IMR-90 (cell line): ENCODE measurements at regions not wholly inside any gene's neighbourhood (a gene's known extent, or its start where the extent isn't known, plus 50 kb on each side); places are given as distances from the start of the nearest gene placed in this dataset.

Experiments used
- ATAC-seq: fragments of 200-7000 bp; cut with Tn5 transposase; 2 replicates; pipeline ENCODE4 v1.9.1; 2020; ENCODE audit warnings: low read depth, mild to moderate bottlenecking, moderate library complexity
- BruUV-seq: library from RNA; stranded (reverse); fragments of 400-500 nt; replicated peaks from 2 replicates; lab custom pipeline; 2021; lab: Mats Ljungman, UMichigan
- CTCF ChIA-PET: fragments of 300-600 bp; formaldehyde crosslinking; extraction: SDS; loops from one replicate; lab custom pipeline; 2021; ENCODE audit warnings: antibody characterized with exemption; lab: Yijun Ruan, JAX
- POLR2A ChIA-PET: fragments of 300-600 bp; sonication (Branson Sonifier 250); formaldehyde crosslinking; loops from one replicate; lab custom pipeline; 2022; ENCODE audit warnings: antibody characterized with exemption; ENCODE audit not compliant: unreplicated experiment; lab: Charles Lee
- DNase-seq: peaks from one replicate; pipeline ENCODE4 v3.0.0; 2013
- H2AFZ ChIP-seq: replicated peaks from 2 replicates; pipeline ENCODE3; 2013; ENCODE audit warnings: low read length, mild to moderate bottlenecking; ENCODE audit not compliant: poor library complexity
- H2AK5ac ChIP-seq: 2 replicates; pipeline ENCODE4 v1.6.1; 2013; ENCODE audit warnings: low read depth, low read length, inconsistent platforms
- H2AK9ac ChIP-seq: replicated peaks from 2 replicates; pipeline ENCODE3; 2013; ENCODE audit warnings: mild to moderate bottlenecking, low read depth, low read length, moderate library complexity; ENCODE audit not compliant: poor library complexity
- H2BK120ac ChIP-seq: 2 replicates; pipeline ENCODE4 v1.6.1; 2013; ENCODE audit warnings: low read depth, low read length, inconsistent platforms
- H2BK15ac ChIP-seq: 3 replicates; pipeline ENCODE4 v1.6.1; 2013; ENCODE audit warnings: low read depth, low read length, inconsistent platforms
- H2BK20ac ChIP-seq: 2 replicates; pipeline ENCODE4 v1.6.1; 2013; ENCODE audit warnings: low read depth, mild to moderate bottlenecking, inconsistent platforms, low read length, moderate library complexity
- H2BK5ac ChIP-seq: 2 replicates; pipeline ENCODE4 v1.6.1; 2013; ENCODE audit warnings: mild to moderate bottlenecking, low read depth, low read length, inconsistent platforms; ENCODE audit not compliant: poor library complexity, severe bottlenecking
- H3K14ac ChIP-seq: replicated peaks from 2 replicates; pipeline ENCODE4 v1.6.1; 2013; ENCODE audit warnings: low read depth, low read length, inconsistent platforms
- H3K18ac ChIP-seq: 2 replicates; pipeline ENCODE4 v1.6.1; 2013; ENCODE audit warnings: low read depth, low read length, control low read depth
- H3K23ac ChIP-seq: 2 replicates; pipeline ENCODE4 v1.6.1; 2013; ENCODE audit warnings: low read depth, low read length, inconsistent platforms
- H3K27ac ChIP-seq: 2 replicates; pipeline ENCODE4 v1.5.1; 2013; ENCODE audit warnings: mild to moderate bottlenecking, control low read depth, low read length; ENCODE audit not compliant: insufficient read depth
- H3K27me3 ChIP-seq: 2 replicates; pipeline ENCODE4 v1.6.1; 2013; ENCODE audit warnings: low read length; ENCODE audit not compliant: control insufficient read depth, insufficient read depth
- H3K36me3 ChIP-seq: 2 replicates; pipeline ENCODE4 v1.6.1; 2013; ENCODE audit warnings: low read length, mixed read lengths; ENCODE audit not compliant: control insufficient read depth, insufficient read depth
- H3K4ac ChIP-seq: 2 replicates; pipeline ENCODE4 v1.6.1; 2013; ENCODE audit warnings: low read depth, low read length, inconsistent platforms
- H3K4me1 ChIP-seq: 2 replicates; pipeline ENCODE4 v1.6.1; 2013; ENCODE audit warnings: low read length, mixed read lengths; ENCODE audit not compliant: control insufficient read depth, insufficient read depth
- H3K4me2 ChIP-seq: 2 replicates; pipeline ENCODE4 v1.6.1; 2013; ENCODE audit warnings: low read depth, mild to moderate bottlenecking, control low read depth, low read length, moderate library complexity
- H3K4me3 ChIP-seq: 2 replicates; pipeline ENCODE4 v1.5.1; 2013; ENCODE audit warnings: low read depth, mild to moderate bottlenecking, control low read depth, low read length, moderate library complexity; ENCODE audit not compliant: insufficient read depth
- H3K56ac ChIP-seq: 2 replicates; pipeline ENCODE4 v1.6.1; 2013; ENCODE audit warnings: low read length, inconsistent platforms; ENCODE audit not compliant: insufficient read depth; ENCODE audit errors: extremely low read depth
- H3K79me1 ChIP-seq, 2 experiments: 2 replicates each; pipeline ENCODE4 v1.6.1; 2013; ENCODE audit warnings: low read length in 2 of 2, inconsistent platforms in 1 of 2, low read depth in 1 of 2
- H3K9ac ChIP-seq: 2 replicates; pipeline ENCODE4 v1.6.1; 2013; ENCODE audit warnings: low read depth, low read length, control low read depth
- H3K9me1 ChIP-seq: 2 replicates; pipeline ENCODE4 v1.6.1; 2013; ENCODE audit warnings: low read length, inconsistent platforms; ENCODE audit not compliant: insufficient read depth
- H3K9me3 ChIP-seq: 2 replicates; pipeline ENCODE4 v1.6.1; 2013; ENCODE audit warnings: low read length; ENCODE audit not compliant: control insufficient read depth, insufficient read depth
- H4K20me1 ChIP-seq: 2 replicates; pipeline ENCODE4 v1.6.1; 2013; ENCODE audit warnings: low read length, inconsistent platforms; ENCODE audit not compliant: insufficient read depth
- H4K5ac ChIP-seq: 2 replicates; pipeline ENCODE4 v1.6.1; 2013; ENCODE audit warnings: mild to moderate bottlenecking, low read depth, low read length, control low read depth
- H4K8ac ChIP-seq, 2 experiments: 2 replicates each; pipeline ENCODE4 v1.6.1; 2013; ENCODE audit warnings: low read depth in 2 of 2, low read length in 2 of 2, control low read depth in 1 of 2, inconsistent platforms in 1 of 2
- H4K91ac ChIP-seq: 2 replicates; pipeline ENCODE4 v1.6.1; 2013; ENCODE audit warnings: low read depth, low read length, inconsistent platforms; ENCODE audit not compliant: insufficient read depth
- BHLHE40 ChIP-seq: fragments of 150-350 bp; IDR thresholded peaks from 2 replicates; pipeline ENCODE4 v1.6.1; 2016; ENCODE audit warnings: mild to moderate bottlenecking, low read depth, low read length
- CEBPB ChIP-seq: IDR thresholded peaks from 2 replicates; pipeline ENCODE4 v1.6.1; 2012; ENCODE audit warnings: low read depth, low read length, improper control_type of control experiment
- CHD1 ChIP-seq: IDR thresholded peaks from 2 replicates; pipeline ENCODE4 v1.6.1; 2012; ENCODE audit warnings: low read depth, low read length, improper control_type of control experiment
- ELK1 ChIP-seq: fragments of 150-350 bp; IDR thresholded peaks from 2 replicates; pipeline ENCODE4 v1.6.1; 2016; ENCODE audit warnings: low read depth, mild to moderate bottlenecking, low read length, moderate library complexity, borderline replicate concordance
- MAFK ChIP-seq: IDR thresholded peaks from 2 replicates; pipeline ENCODE4 v1.6.1; 2012; ENCODE audit warnings: low read depth, low read length, improper control_type of control experiment
- MAZ ChIP-seq: IDR thresholded peaks from 2 replicates; pipeline ENCODE4 v1.6.1; 2012; ENCODE audit warnings: low read depth, mild to moderate bottlenecking, low read length, improper control_type of control experiment, moderate library complexity, borderline replicate concordance
- MXI1 ChIP-seq: IDR thresholded peaks from 2 replicates; pipeline ENCODE4 v1.6.1; 2012; ENCODE audit warnings: low read depth, mild to moderate bottlenecking, low read length, moderate library complexity, borderline replicate concordance
- NFE2L2 ChIP-seq: fragments of 150-350 bp; IDR thresholded peaks from 2 replicates; pipeline ENCODE4 v1.6.1; 2016; ENCODE audit warnings: low read depth, mild to moderate bottlenecking, low read length
- POLR2A ChIP-seq: IDR thresholded peaks from 2 replicates; pipeline ENCODE4 v1.6.1; 2012; ENCODE audit warnings: mild to moderate bottlenecking, low read depth, low read length
- RAD21 ChIP-seq: IDR thresholded peaks from 2 replicates; pipeline ENCODE4 v1.6.1; 2012; ENCODE audit warnings: low read length, improper control_type of control experiment
- RCOR1 ChIP-seq: IDR thresholded peaks from 2 replicates; pipeline ENCODE4 v1.6.1; 2012; ENCODE audit warnings: mild to moderate bottlenecking, low read length, improper control_type of control experiment; ENCODE audit not compliant: insufficient replicate concordance
- RFX5 ChIP-seq: IDR thresholded peaks from 2 replicates; pipeline ENCODE4 v1.8.0; 2012; ENCODE audit warnings: low read depth, mild to moderate bottlenecking, low read length, moderate library complexity
- SMC3 ChIP-seq: fragments of 150-350 bp; IDR thresholded peaks from 2 replicates; pipeline ENCODE4 v1.6.1; 2016; ENCODE audit warnings: low read depth, mild to moderate bottlenecking, antibody characterized with exemption, low read length, moderate library complexity
- USF2 ChIP-seq: fragments of 150-350 bp; IDR thresholded peaks from 2 replicates; pipeline ENCODE4 v1.6.1; 2017; ENCODE audit warnings: mild to moderate bottlenecking, antibody characterized with exemption, low read length, low read depth
- WGBS, 2 experiments: methylation state at CpG; one replicate each; pipeline versions ENCODE4 v1.1.5 to v1.1.7; 2013; ENCODE audit warnings: missing lambda C conversion rate in 2 of 2; ENCODE audit not compliant: insufficient read length in 1 of 2; ENCODE audit errors: extremely low coverage in 2 of 2; 5-methylcytosine and 5-hydroxymethylcytosine counted together
- dilution Hi-C: fragments of 300-500 bp; cut with HindIII; formaldehyde crosslinking; loops from one replicate; pipeline ENCODE4 v1.14.3; 2018; ENCODE audit warnings: low sequenced_read_pairs; ENCODE audit not compliant: unreplicated experiment
- in situ Hi-C: fragments of 300-500 bp; cut with MboI; formaldehyde crosslinking; loops from 3 replicates; pipeline ENCODE4 v1.14.3; 2019; ENCODE audit warnings: low sequenced_read_pairs, inconsistent platforms, mixed read lengths
- intact Hi-C: fragments of 100-400 bp; cut with micrococcal nuclease; formaldehyde crosslinking; loops from 2 replicates; pipeline ENCODE4 v1.10.0; 2022
- TF ChIP-seq, protein P1 (sequence below): conservative IDR thresholded peaks from 2 replicates; pipeline ENCODE4 v1.5.1; 2012; ENCODE audit warnings: mild to moderate bottlenecking, low read depth, low read length, improper control_type of control experiment

GRCh38 chr12:34392741-34393085 lies 370.4 kb downstream of the ALG10 start:
- H3K4me1 ChIP-seq, result no peaks in the 10 kb centered on the region
- ATAC-seq, result no peak
- no TSS peak for BruUV-seq
- dilution Hi-C loops (no loop called here), intact Hi-C loops (no loop called here), in situ Hi-C loops (no loop called here)
- H3K4me3 ChIP-seq, result no peak overlapping the region
- no peak overlapping the region for H3K18ac ChIP-seq
- H3K4ac ChIP-seq, result no peak overlapping the region
- H4K91ac ChIP-seq, result no peak overlapping the region
- peaks cover 57% of the 10 kb centered on the region for H3K9me3 ChIP-seq
- no peaks in the 10 kb centered on the region for H3K36me3 ChIP-seq
- no peak overlapping the region for H3K27ac ChIP-seq
- H3K9ac ChIP-seq, result no peak overlapping the region
- H4K5ac ChIP-seq, result no peak overlapping the region
- H2AFZ ChIP-seq, result no peak overlapping the region
- H3K23ac ChIP-seq, result no peak overlapping the region
- H3K14ac ChIP-seq, result no peak overlapping the region
- no peak overlapping the region for H2BK20ac ChIP-seq
- H3K56ac ChIP-seq, result no peak overlapping the region
- no peak overlapping the region for H2BK120ac ChIP-seq
- no peak overlapping the region for H2AK5ac ChIP-seq
- no peak overlapping the region for H2AK9ac ChIP-seq
- TF ChIP-seq BHLHE40, result no peak
- TF ChIP-seq MXI1, result no peak
- TF ChIP-seq CEBPB, result no peak
- no peak for TF ChIP-seq RFX5
- no peak for TF ChIP-seq NFE2L2
- TF ChIP-seq MAZ, result no peak
- TF ChIP-seq MAFK, result no peak
- TF ChIP-seq USF2, result no peak
- no peak for TF ChIP-seq ELK1
- TF ChIP-seq, protein P1, sequence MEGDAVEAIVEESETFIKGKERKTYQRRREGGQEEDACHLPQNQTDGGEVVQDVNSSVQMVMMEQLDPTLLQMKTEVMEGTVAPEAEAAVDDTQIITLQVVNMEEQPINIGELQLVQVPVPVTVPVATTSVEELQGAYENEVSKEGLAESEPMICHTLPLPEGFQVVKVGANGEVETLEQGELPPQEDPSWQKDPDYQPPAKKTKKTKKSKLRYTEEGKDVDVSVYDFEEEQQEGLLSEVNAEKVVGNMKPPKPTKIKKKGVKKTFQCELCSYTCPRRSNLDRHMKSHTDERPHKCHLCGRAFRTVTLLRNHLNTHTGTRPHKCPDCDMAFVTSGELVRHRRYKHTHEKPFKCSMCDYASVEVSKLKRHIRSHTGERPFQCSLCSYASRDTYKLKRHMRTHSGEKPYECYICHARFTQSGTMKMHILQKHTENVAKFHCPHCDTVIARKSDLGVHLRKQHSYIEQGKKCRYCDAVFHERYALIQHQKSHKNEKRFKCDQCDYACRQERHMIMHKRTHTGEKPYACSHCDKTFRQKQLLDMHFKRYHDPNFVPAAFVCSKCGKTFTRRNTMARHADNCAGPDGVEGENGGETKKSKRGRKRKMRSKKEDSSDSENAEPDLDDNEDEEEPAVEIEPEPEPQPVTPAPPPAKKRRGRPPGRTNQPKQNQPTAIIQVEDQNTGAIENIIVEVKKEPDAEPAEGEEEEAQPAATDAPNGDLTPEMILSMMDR, result no peak
- TF ChIP-seq CHD1, result no peak
- TF ChIP-seq SMC3, result no peak
- no peak for TF ChIP-seq RAD21
- no peak for TF ChIP-seq POLR2A
- TF ChIP-seq RCOR1, result no peak
- DNase-seq, result no peak
- no peak overlapping the region for H2BK5ac ChIP-seq
- H4K20me1 ChIP-seq, result no peaks in the 10 kb centered on the region
- H4K8ac ChIP-seq, result no peak overlapping the region
- 89% methylated on average over 3 of the region's 14 CpGs; no CpG with 5 or more reads in 1 of the 2 experiments for WGBS, 2 experiments
- H3K27me3 ChIP-seq, result no peaks in the 10 kb centered on the region
- no peak overlapping the region for H3K4me2 ChIP-seq
- ChIA-PET CTCF (no interaction called here), POLR2A (no interaction called here)
- H2BK15ac ChIP-seq, result no peak overlapping the region
- H3K79me1 ChIP-seq, result no peaks in the 10 kb centered on the region
- H3K9me1 ChIP-seq, result no peaks in the 10 kb centered on the region
